ENCODE measurements at regions not wholly inside any gene's neighbourhood (a gene's known extent, or its start where the extent isn't known, plus 50 kb on each side); places are given as distances from the start of the nearest gene placed in this dataset.

DNA sequence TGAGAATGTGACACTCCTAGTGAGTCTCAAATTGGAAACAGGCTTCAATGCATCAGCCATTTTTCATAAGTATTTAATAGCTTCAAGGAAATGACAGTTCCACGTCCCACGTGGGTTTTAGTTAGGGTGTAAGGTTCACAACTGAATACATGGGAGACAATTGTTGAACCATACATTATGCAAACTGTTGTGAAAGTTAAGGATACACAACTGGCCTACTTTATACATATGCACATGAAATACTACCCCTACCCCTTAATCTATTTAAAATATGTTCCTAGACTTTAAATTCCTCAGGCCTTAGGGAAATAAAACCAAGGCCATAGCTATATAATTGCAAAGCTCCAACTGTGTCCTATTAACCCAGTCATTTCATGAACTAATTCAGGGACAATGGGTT lies 436.1 kb downstream of the BTBD3 start:
- no peak overlapping the region for H3K4me3 Mint-ChIP-seq
- H3K27me3 Mint-ChIP-seq: no peaks in the 10 kb centered on the region
- ATAC-seq (no peak), DNase-seq (ENCODE audit: low spot score) (no peak)
- peaks cover 0 to 2% of the 10 kb centered on the region in 2 donors for H3K4me1 Mint-ChIP-seq (ENCODE audit: low read depth in 2 of 2)
- peaks cover 4% of the 10 kb centered on the region for H3K36me3 Mint-ChIP-seq
- peaks cover 13% of the 10 kb centered on the region for H3K9me3 Mint-ChIP-seq
- no peak overlapping the region for H3K27ac Mint-ChIP-seq

DNA sequence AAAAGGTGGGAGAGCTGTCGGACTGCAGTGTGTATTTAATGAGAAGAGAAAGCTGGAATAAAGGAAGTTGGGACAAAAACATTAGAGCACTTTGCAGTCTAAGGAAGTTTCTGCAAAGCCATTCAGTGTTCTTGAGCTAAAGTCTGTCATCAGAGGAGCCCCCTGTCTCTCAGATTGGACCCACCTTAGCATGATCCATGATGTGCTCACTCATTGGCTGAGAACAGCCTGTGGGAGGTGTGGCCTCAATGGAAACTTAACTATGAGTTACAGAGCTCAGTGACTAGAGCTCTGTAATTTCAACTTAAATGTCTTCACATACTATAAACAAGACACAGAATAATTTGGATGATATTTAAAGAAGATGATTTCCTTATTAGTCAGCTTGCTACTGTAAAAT lies 437.0 kb downstream of the BTBD3 start:
- ATAC-seq: no peak
- Mint-ChIP-seq H3K4me3 (no peak overlapping the region), H3K9me3 (peaks cover 13% of the 10 kb centered on the region), H3K27me3 (no peaks in the 10 kb centered on the region), H3K27ac (no peak overlapping the region), H3K36me3 (peaks cover 6% of the 10 kb centered on the region), H3K4me1 (ENCODE audit: low read depth in 2 of 2) (peaks cover 0 to 2% of the 10 kb centered on the region in 2 donors)
- DNase-seq (ENCODE audit: low spot score): no peak

DNA sequence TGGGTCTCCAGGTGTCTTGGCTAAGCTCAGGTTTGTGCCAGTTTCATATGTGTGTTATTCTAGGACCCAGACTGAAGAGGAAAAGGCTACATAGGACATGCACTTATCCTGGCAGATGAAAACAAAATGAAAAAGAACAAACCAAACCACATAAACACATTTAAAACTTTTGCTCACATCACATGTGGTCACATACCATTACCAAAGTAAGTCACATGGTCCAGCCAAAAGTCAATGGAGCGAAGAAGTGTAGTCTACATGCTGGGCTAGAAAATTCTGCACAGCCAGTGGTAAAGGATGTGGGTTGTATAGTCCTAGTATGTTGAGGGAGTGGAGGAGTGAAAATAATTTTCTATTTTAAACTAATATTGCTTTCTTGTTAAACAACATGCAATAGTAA lies 437.5 kb downstream of the BTBD3 start:
- no peaks in the 10 kb centered on the region for H3K27me3 Mint-ChIP-seq
- no peak overlapping the region for H3K4me3 Mint-ChIP-seq
- peaks cover 13% of the 10 kb centered on the region for H3K9me3 Mint-ChIP-seq
- H3K36me3 Mint-ChIP-seq: peaks cover 6% of the 10 kb centered on the region
- no peak for ATAC-seq
- peaks cover 0 to 2% of the 10 kb centered on the region in 2 donors for H3K4me1 Mint-ChIP-seq (ENCODE audit: low read depth in 2 of 2)
- no peak for DNase-seq (ENCODE audit: low spot score)
- no peak overlapping the region for H3K27ac Mint-ChIP-seq

DNA sequence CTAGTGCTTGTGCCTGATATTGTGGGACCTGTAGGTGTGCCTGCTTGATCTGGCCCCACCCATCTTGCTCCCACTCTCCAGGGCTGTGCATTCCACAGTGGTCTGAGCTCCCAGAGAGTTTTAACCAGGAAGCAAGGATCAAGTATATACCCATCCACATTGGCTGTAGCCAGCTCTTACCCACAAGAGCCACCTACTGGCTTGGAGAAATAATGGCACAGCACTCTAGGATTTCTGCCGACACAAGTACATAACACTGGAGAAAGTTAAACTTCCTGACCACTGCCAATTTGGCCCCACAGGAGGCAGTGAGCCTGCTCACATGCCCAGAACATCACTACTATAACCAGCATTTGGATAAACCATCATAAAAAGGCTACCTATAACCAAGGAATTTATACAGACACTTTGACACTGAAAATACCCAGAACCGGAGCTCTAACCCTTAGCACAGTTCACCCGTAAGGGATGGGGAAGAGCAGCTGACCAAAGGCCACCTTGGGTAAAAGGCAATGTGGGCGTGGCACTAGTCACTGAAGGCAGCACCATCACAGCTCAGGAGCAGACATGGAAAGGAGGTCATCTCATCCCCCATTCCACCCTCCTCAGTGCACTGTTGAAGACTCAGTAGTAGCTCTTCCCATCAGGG lies 440.4 kb downstream of the BTBD3 start:
- H3K27ac Mint-ChIP-seq: no peak overlapping the region
- peaks cover 0 to 2% of the 10 kb centered on the region in 2 donors for H3K4me1 Mint-ChIP-seq (ENCODE audit: low read depth in 2 of 2)
- H3K9me3 Mint-ChIP-seq: peaks cover 18% of the 10 kb centered on the region
- no peak overlapping the region for H3K4me3 Mint-ChIP-seq
- H3K27me3 Mint-ChIP-seq: no peaks in the 10 kb centered on the region
- ATAC-seq (no peak), DNase-seq (ENCODE audit: low spot score) (no peak)
- H3K36me3 Mint-ChIP-seq: peaks cover 14% of the 10 kb centered on the region

DNA sequence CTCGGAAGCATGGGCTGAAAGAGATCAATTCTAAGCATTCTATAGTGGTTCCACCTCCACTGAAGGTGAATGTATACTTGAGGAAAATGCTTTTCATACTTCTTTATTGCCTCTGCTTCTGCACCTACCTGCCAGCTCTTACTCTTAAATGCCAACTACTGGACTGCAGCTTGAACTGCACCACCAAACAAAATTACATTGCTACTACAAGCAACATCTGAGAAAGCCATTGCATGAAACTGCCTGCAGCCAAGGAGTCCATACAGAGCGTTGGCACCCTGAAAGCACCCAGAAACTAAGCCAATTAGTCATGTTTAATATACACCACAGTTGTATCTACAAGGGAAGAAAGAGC lies 440.9 kb downstream of the BTBD3 start:
- H3K27ac Mint-ChIP-seq: no peak overlapping the region
- H3K4me1 Mint-ChIP-seq (ENCODE audit: low read depth in 2 of 2): peaks cover 0 to 2% of the 10 kb centered on the region in 2 donors

DNA sequence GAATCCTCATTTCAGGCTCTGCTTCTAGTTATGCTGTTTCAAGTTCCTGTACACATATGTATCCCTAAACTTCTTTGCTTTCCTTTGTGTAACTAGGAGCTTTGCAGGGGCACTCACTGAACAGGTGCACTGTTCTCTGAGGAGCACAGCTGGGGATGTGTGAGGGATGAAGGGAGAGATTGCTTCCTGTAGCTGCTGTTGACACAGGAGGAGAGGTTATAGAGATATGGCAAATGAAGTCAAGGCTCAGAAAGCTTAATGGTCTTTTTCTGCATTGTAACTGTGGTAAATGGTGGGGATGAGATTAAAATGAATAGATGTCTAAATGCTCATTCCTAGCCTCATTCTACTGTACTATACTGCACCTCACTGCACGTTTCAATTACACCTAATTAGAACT lies 454.3 kb downstream of the BTBD3 start:
- Mint-ChIP-seq H3K27ac (no peak overlapping the region), H3K27me3 (no peaks in the 10 kb centered on the region), H3K4me3 (no peak overlapping the region), H3K36me3 (no peaks in the 10 kb centered on the region), H3K9me3 (peaks cover 2% of the 10 kb centered on the region), H3K4me1 (ENCODE audit: low read depth in 2 of 2) (no peaks in the 10 kb centered on the region)
- DNase-seq (ENCODE audit: low spot score) (no peak), ATAC-seq (no peak)

More for the DNA sequence above, 440.9 kb downstream of the BTBD3 start:
- DNase-seq (ENCODE audit: low spot score) (no peak), ATAC-seq (no peak)
- H3K27me3 Mint-ChIP-seq: no peaks in the 10 kb centered on the region
- peaks cover 15% of the 10 kb centered on the region for H3K36me3 Mint-ChIP-seq
- H3K4me3 Mint-ChIP-seq: no peak overlapping the region
- H3K9me3 Mint-ChIP-seq: peaks cover 19% of the 10 kb centered on the region

DNA sequence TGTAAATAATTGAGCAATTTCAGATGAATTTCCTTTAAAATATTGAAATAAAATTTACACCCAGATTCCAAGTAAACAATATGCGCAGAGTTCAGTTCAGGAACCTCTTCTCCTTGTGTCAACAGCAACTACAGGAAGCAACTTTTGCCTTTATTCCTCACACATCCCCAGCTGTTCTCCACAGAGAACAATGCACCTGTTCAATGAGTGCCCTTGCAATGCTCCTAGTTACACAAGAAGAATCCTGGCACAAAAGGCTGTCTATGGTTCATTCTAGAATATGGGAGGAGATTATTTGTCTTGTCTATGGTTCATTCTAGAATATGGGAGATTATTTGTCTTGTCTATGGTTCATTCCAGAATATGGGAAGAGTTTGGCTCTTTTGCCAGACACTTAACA lies 454.9 kb downstream of the BTBD3 start:
- no peak overlapping the region for H3K27ac Mint-ChIP-seq
- no peak overlapping the region for H3K4me3 Mint-ChIP-seq
- H3K4me1 Mint-ChIP-seq (ENCODE audit: low read depth in 2 of 2): no peaks in the 10 kb centered on the region
- no peak for ATAC-seq
- H3K9me3 Mint-ChIP-seq: peaks cover 2% of the 10 kb centered on the region
- no peak for DNase-seq (ENCODE audit: low spot score)
- no peaks in the 10 kb centered on the region for H3K36me3 Mint-ChIP-seq
- no peaks in the 10 kb centered on the region for H3K27me3 Mint-ChIP-seq

DNA sequence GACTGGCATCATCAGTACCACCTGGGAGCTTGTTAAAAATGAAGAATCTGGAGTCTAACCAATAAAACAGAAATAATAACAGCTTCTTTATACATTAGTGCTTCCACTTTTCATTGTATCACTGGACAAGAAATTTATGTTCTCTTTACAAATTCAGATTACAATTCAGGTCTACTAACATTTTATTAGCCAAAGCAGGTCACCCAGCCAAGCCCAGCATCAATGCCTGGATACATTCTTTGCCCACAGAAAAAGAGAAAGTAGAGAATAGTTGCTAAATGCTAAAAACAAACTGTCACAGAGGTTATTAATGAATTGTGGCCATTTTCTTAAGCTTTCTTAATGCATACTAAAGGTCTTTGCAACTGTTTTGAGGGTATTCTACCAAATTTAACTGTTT lies 458.3 kb downstream of the BTBD3 start:
- DNase-seq (ENCODE audit: low spot score): no peak
- H3K4me1 Mint-ChIP-seq (ENCODE audit: low read depth in 2 of 2): no peaks in the 10 kb centered on the region
- peaks cover 7% of the 10 kb centered on the region for H3K36me3 Mint-ChIP-seq
- H3K4me3 Mint-ChIP-seq: no peak overlapping the region
- peaks cover 2% of the 10 kb centered on the region for H3K9me3 Mint-ChIP-seq
- ATAC-seq: no peak
- no peak overlapping the region for H3K27ac Mint-ChIP-seq
- H3K27me3 Mint-ChIP-seq: no peaks in the 10 kb centered on the region

DNA sequence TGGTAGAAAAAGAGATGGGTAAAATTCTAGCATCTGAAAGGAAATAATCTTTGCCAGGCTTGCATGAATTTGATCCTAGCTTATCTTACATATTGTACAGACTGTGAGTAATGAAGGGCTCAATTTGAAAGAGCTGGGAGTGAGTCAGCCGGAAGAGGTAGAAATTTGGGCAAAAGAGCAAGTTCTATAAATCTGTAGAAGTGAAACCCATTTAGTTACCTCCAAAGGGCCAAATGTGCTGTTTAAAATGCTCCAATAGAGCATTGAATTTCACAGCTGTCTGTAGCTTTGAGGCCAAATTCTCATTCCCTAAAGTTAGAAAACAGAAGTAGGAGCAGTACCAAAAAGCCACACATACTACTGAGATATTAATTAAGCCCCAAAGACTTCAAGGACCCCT lies 466.1 kb downstream of the BTBD3 start:
- H3K4me1 Mint-ChIP-seq (ENCODE audit: low read depth in 2 of 2): no peaks in the 10 kb centered on the region
- peaks cover 7% of the 10 kb centered on the region for H3K36me3 Mint-ChIP-seq
- no peak overlapping the region for H3K27ac Mint-ChIP-seq
- ATAC-seq (no peak), DNase-seq (ENCODE audit: low spot score) (no peak)
- H3K4me3 Mint-ChIP-seq: no peak overlapping the region
- H3K27me3 Mint-ChIP-seq: no peaks in the 10 kb centered on the region
- no peaks in the 10 kb centered on the region for H3K9me3 Mint-ChIP-seq

DNA sequence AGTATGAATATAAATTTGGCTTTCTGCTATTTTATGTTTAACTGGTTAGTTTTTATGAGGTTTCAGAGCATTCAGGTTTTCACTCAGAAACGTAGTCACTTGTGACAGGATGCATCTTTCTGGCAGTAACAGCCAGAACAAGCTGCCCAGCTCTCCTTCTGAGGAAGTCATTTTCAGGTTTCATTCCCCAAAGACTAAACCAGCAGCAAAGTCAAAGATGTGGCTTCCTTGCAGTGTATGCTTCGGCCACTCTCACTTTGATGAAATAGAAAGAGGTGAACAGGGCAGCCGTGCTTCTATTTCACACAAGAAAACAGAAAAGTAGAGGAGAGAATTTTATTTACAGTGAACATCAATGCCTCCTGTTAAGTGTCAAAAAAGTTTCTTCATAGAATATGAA lies 469.1 kb downstream of the BTBD3 start:
- ATAC-seq (no peak), DNase-seq (ENCODE audit: low spot score) (no peak)
- H3K4me1 Mint-ChIP-seq (ENCODE audit: low read depth in 2 of 2): no peaks in the 10 kb centered on the region
- peaks cover 4% of the 10 kb centered on the region for H3K9me3 Mint-ChIP-seq
- H3K27me3 Mint-ChIP-seq: no peaks in the 10 kb centered on the region
- no peaks in the 10 kb centered on the region for H3K36me3 Mint-ChIP-seq
- H3K4me3 Mint-ChIP-seq: no peak overlapping the region
- no peak overlapping the region for H3K27ac Mint-ChIP-seq

DNA sequence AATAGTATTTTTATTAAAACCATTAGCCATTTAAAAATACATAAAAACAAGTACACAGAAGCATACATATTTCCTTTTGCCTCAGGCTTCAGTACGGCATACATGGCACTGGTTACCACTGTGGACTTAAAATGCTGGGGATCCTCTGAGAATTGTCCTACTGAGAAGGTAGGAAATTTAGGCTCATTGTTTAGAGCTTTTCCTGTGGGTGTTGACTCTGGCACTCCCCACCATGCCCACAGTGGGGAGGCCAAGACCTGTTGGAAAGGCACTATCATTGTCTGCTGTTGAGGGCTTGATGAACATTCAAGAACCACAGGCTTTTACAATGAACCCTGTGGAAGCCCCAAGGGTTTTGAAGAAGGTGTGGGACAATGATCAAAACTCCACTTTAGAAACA lies 473.4 kb downstream of the BTBD3 start:
- no peak for ATAC-seq
- Mint-ChIP-seq H3K4me1 (ENCODE audit: low read depth in 2 of 2) (no peaks in the 10 kb centered on the region), H3K36me3 (no peaks in the 10 kb centered on the region), H3K4me3 (no peak overlapping the region), H3K27me3 (no peaks in the 10 kb centered on the region), H3K9me3 (peaks cover 9% of the 10 kb centered on the region), H3K27ac (no peak overlapping the region)
- no peak for DNase-seq (ENCODE audit: low spot score)

DNA sequence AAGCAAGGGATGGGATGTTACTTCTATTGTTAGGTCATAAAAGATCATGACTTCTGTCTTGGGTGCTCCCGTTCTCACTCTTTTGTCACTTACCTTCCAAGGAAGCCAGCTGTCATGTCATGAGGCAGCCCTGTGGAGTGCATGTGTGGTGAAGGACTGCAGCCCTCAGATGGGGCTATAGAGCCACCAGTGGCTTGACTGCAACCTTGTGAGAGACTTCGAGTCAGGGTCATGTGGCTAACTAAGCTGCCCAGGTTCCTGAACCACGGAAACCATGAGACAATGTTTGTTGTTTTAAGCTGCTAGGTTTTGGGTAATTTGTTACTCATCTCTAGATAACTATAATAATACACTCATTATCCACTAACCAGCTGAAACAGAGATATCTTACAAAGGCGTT lies 477.1 kb downstream of the BTBD3 start:
- DNase-seq (ENCODE audit: low spot score) (no peak), ATAC-seq (no peak)
- peaks cover 14% of the 10 kb centered on the region for H3K9me3 Mint-ChIP-seq
- H3K27ac Mint-ChIP-seq: no peak overlapping the region
- H3K4me3 Mint-ChIP-seq: no peak overlapping the region
- H3K4me1 Mint-ChIP-seq (ENCODE audit: low read depth in 2 of 2): no peaks in the 10 kb centered on the region
- no peaks in the 10 kb centered on the region for H3K27me3 Mint-ChIP-seq
- no peaks in the 10 kb centered on the region for H3K36me3 Mint-ChIP-seq

DNA sequence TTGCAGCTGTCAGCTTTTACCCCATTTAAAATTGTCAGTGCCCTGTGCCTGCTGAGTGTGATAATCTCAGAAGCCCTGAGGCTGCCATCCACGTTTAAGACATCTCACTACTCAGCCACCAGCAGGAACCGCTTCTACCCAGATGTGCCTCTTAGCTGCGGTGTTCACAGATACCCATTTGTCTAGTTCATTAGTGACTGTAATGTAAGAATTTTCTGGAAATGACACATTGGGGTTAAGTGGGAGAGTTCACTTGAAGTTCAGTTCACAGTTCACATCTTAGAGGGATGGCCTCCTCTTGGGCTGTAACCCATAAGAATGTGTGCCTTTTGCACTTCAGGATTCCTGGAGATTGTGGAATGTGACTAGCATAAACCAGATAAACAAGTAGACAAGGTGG lies 477.7 kb downstream of the BTBD3 start:
- Mint-ChIP-seq H3K36me3 (no peaks in the 10 kb centered on the region), H3K27ac (no peak overlapping the region), H3K4me1 (ENCODE audit: low read depth in 2 of 2) (no peaks in the 10 kb centered on the region), H3K9me3 (peaks cover 14% of the 10 kb centered on the region), H3K4me3 (no peak overlapping the region), H3K27me3 (no peaks in the 10 kb centered on the region)
- DNase-seq (ENCODE audit: low spot score) (no peak), ATAC-seq (no peak)

DNA sequence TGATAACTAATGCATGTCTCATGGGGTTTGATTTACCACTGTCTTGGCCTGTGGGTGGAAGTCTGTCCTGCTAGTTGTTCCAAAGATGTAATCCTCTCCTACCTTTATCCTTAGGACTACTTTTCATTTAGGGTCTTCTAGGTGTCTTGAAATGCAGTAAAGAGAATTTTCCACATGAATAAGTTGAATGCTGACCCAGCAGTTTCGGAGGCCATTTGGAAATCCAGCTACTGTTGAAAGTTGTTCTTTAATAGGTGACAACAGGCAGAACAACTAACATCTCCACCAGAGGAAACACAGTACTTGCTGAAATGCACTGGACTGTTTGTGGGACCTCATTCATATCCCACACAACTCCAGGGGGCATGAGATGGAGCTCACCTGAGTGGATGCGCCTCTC lies 478.1 kb downstream of the BTBD3 start:
- Mint-ChIP-seq H3K9me3 (peaks cover 14% of the 10 kb centered on the region), H3K4me1 (ENCODE audit: low read depth in 2 of 2) (no peaks in the 10 kb centered on the region), H3K27ac (no peak overlapping the region), H3K4me3 (no peak overlapping the region), H3K36me3 (no peaks in the 10 kb centered on the region), H3K27me3 (no peaks in the 10 kb centered on the region)
- ATAC-seq (no peak), DNase-seq (ENCODE audit: low spot score) (no peak)

DNA sequence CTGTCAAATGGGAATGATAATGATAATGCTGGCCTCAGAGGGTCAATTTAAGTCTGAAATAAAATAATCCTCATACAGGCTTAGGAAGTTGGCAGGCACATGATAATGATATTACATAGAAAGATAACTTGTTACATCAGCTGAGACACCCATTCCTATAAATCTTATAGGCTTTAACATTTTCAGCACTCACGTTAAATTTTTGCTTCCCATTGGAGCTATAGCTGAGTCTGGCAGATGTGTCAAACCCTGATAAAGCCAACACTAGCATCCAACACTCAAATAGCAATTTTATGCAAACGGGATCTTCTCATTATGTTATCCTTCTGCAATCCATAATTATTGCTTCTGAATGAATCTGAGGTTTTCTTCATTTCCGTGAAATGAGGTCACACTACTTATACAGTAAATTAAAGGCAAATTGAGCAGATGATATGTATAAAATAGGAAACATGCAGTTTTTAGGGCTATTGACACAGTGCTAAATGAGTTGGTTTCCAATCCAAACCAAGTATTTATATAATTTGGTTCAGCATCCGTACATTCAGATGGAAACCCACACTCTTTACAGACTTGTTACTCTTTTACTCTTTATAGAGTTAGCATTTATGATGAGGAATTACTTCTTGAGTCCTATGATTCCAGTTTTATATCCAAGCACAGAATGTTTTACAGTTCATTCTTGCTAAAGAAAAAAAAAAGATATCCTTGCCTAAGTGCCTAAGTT lies 481.6 kb downstream of the BTBD3 start:
- ATAC-seq: no peak
- H3K9me3 Mint-ChIP-seq: peaks cover 15% of the 10 kb centered on the region
- H3K4me3 Mint-ChIP-seq: no peak overlapping the region
- H3K27ac Mint-ChIP-seq: no peak overlapping the region
- no peaks in the 10 kb centered on the region for H3K36me3 Mint-ChIP-seq
- H3K4me1 Mint-ChIP-seq (ENCODE audit: low read depth in 2 of 2): no peaks in the 10 kb centered on the region
- no peak for DNase-seq (ENCODE audit: low spot score)
- H3K27me3 Mint-ChIP-seq: no peaks in the 10 kb centered on the region

Data from natural killer cell treated with Interleukin-12 subunit alpha and Interleukin-12 subunit beta and Interleukin-15 and Interleukin-18, amount 100 ng/mL, for 72 hours (primary cell).